Stomach (tissue), 8 donors: ENCODE measurements at regions not wholly inside any gene's neighbourhood (a gene's known extent, or its start where the extent isn't known, plus 50 kb on each side); places are given as distances from the start of the nearest gene placed in this dataset.

Experiments used
- DNase-seq, 2 donors: peaks; one replicate each; pipeline versions ENCODE4 v3.0.0 to v3.0.0-alpha.2; 2013 to 2019
- H3K27ac ChIP-seq, 5 donors: fragments of 200-600 bp in 4 of 5; sonication (generic) in 4 of 5; one replicate each; pipeline ENCODE4 v1.5.1; 2013 to 2019; ENCODE audit warnings: mild to moderate bottlenecking in 1 of 5, moderate library complexity in 1 of 5
- H3K27me3 ChIP-seq, 3 donors: fragments of 200-600 bp; sonication (generic); one replicate each; pipeline ENCODE4 v1.5.1; 2017 to 2019; ENCODE audit warnings: mixed run types in 1 of 3
- H3K36me3 ChIP-seq, 4 donors: fragments of 200-600 bp; sonication (generic); 1 replicate in 3 of 4; 2 replicates in 1 of 4; pipeline ENCODE4 v1.5.1; 2016 to 2019
- H3K4me1 ChIP-seq, 4 donors: fragments of 200-600 bp; sonication (generic); one replicate each; pipeline ENCODE4 v1.5.1; 2016 to 2019
- H3K4me3 ChIP-seq, 4 donors: fragments of 200-600 bp; sonication (generic) in 3 of 4; one replicate each; pipeline ENCODE4 v1.5.1; 2016 to 2019; ENCODE audit warnings: mild to moderate bottlenecking in 1 of 4
- H3K9me3 ChIP-seq, 4 donors: fragments of 200-600 bp; sonication (generic); one replicate each; pipeline ENCODE4 v1.5.1; 2016 to 2019
- CTCF ChIP-seq, 7 experiments: fragments of 450-650 bp in 4 of 7; fragments of 200-600 bp in 3 of 7; sonication (generic) in 3 of 7; IDR thresholded peaks; one replicate each; pipeline ENCODE4 v1.5.1; 2016 to 2019; ENCODE audit warnings: antibody characterized with exemption in 7 of 7, control low read depth in 2 of 7, mild to moderate bottlenecking in 1 of 7
- EP300 ChIP-seq: sonication (generic); formaldehyde crosslinking; IDR thresholded peaks from one replicate; pipeline ENCODE4 v1.6.1; 2017; ENCODE audit warnings: antibody characterized with exemption
- POLR2A ChIP-seq, 4 donors: fragments of 450-650 bp; IDR thresholded peaks; one replicate each; pipeline ENCODE4 v1.6.1; 2016; ENCODE audit warnings: antibody characterized with exemption in 4 of 4, control low read depth in 2 of 4, mild to moderate bottlenecking in 1 of 4, moderate library complexity in 1 of 4
- POLR2AphosphoS5 ChIP-seq, 3 donors: sonication (generic); formaldehyde crosslinking; IDR thresholded peaks; one replicate each; pipeline ENCODE4 v1.6.1; 2016; ENCODE audit warnings: antibody characterized with exemption in 3 of 3
- WGBS, 5 donors: extraction: QIAGEN DNeasy Blood & Tissue Kit in 3 of 5; methylation state at CpG; one replicate each; pipeline versions ENCODE4 v1.1.5 to v1.1.7; 2013 to 2018; 5-methylcytosine and 5-hydroxymethylcytosine counted together
- intact Hi-C: fragments of 100-400 bp; cut with DNase I; formaldehyde crosslinking; loops from one replicate; pipeline ENCODE4 v1.15.1; 2023; ENCODE audit warnings: low total_unique reads
- donor health status: healthy with polysubstance abuse.
- donor health status: Bipolar disorder and iron deficiency.
- donor health status: healthy.

- no peaks in the 10 kb centered on the region for H3K36me3 ChIP-seq
- H3K4me1 ChIP-seq: peaks cover 0 to 4% (median 0%) of the 10 kb centered on the region in 4 donors
- H3K27me3 ChIP-seq: no peaks in the 10 kb centered on the region
- TF ChIP-seq CTCF (IDR thresholded peaks at IDR 0.05) (no peak), POLR2AphosphoS5 (IDR thresholded peaks at IDR 0.05) (no peak), POLR2A (IDR thresholded peaks at IDR 0.05) (no peak), EP300 (no peak)
- H3K4me3 ChIP-seq: no peak overlapping the region
- intact Hi-C loops: no loop called here
- no peak overlapping the region for H3K27ac ChIP-seq
- DNase-seq: no peak
- no peaks in the 10 kb centered on the region for H3K9me3 ChIP-seq
Measured at GRCh38 chr13:63048653-63049052, 1633.0 kb upstream of the PCDH20 start.

GRCh38 chr13:63044589-63045313 is 1629.1 kb upstream of the PCDH20 start:
- no peaks in the 10 kb centered on the region for H3K27me3 ChIP-seq
- H3K27ac ChIP-seq: no peak overlapping the region
- intact Hi-C loops: no loop called here
- H3K36me3 ChIP-seq: no peaks in the 10 kb centered on the region
- H3K9me3 ChIP-seq: no peaks in the 10 kb centered on the region
- DNase-seq: peak in 1 of 2 donors; percentile 47
- 48 to 65% (median 59%) methylated on average over 6 of the region's 6 CpGs for WGBS, 5 donors
- H3K4me1 ChIP-seq: peaks cover 0 to 4% (median 0%) of the 10 kb centered on the region in 4 donors
- no peak overlapping the region for H3K4me3 ChIP-seq
- TF ChIP-seq POLR2A (IDR thresholded peaks at IDR 0.05): no peak
- TF ChIP-seq EP300: no peak
- no peak for TF ChIP-seq POLR2AphosphoS5 (IDR thresholded peaks at IDR 0.05)
- TF ChIP-seq CTCF (IDR thresholded peaks at IDR 0.05): no peak

- Histone ChIP-seq H3K4me3 (no peak overlapping the region), H3K4me1 (peaks cover 0 to 4% (median 0%) of the 10 kb centered on the region in 4 donors), H3K27me3 (no peaks in the 10 kb centered on the region), H3K36me3 (no peaks in the 10 kb centered on the region), H3K27ac (no peak overlapping the region), H3K9me3 (no peaks in the 10 kb centered on the region)
- 37 to 47% (median 44%) methylated on average over 2 of the region's 2 CpGs for WGBS, 5 donors
- intact Hi-C loops: no loop called here
- no peak for DNase-seq
- no peak for TF ChIP-seq POLR2AphosphoS5 (IDR thresholded peaks at IDR 0.05)
- TF ChIP-seq CTCF (IDR thresholded peaks at IDR 0.05): no peak
- no peak for TF ChIP-seq EP300
- no peak for TF ChIP-seq POLR2A (IDR thresholded peaks at IDR 0.05)
Measured at GRCh38 chr13:63042686-63043085, 1627.0 kb upstream of the PCDH20 start.

GRCh38 chr13:63041640-63042414 is 1626.2 kb upstream of the PCDH20 start:
- no peak for DNase-seq
- TF ChIP-seq EP300 (no peak), POLR2AphosphoS5 (IDR thresholded peaks at IDR 0.05) (no peak), CTCF (IDR thresholded peaks at IDR 0.05) (no peak), POLR2A (IDR thresholded peaks at IDR 0.05) (no peak)
- Histone ChIP-seq H3K9me3 (no peaks in the 10 kb centered on the region), H3K4me1 (peaks cover 0 to 4% (median 0%) of the 10 kb centered on the region in 4 donors), H3K27me3 (no peaks in the 10 kb centered on the region), H3K27ac (no peak overlapping the region), H3K4me3 (no peak overlapping the region), H3K36me3 (no peaks in the 10 kb centered on the region)
- intact Hi-C loops: no loop called here
- 73 to 79% (median 75%) methylated on average over 4 of the region's 4 CpGs for WGBS, 5 donors
